Parathyroid adenoma (tissue), 2 donors: ENCODE measurements at regions not wholly inside any gene's neighbourhood (a gene's known extent, or its start where the extent isn't known, plus 50 kb on each side); places are given as distances from the start of the nearest gene placed in this dataset.
"Not testable (repeated sequence)": the region's sequence is repeated elsewhere in the genome, so short reads cannot be mapped to it uniquely, and the experiment has no call there.

ENCODE experiments used
- H2AFZ ChIP-seq: fragments of 300-600 bp; sonication (generic); one replicate; pipeline ENCODE4 v1.7.0; 2017; ENCODE audit warnings: antibody characterized with exemption, mild to moderate bottlenecking
- H3K27ac ChIP-seq: fragments of 300-600 bp; sonication (generic); one replicate; pipeline ENCODE4 v1.7.0; 2017
- H3K27me3 ChIP-seq: fragments of 300-600 bp; sonication (generic); one replicate; pipeline ENCODE4 v1.7.0; 2017; ENCODE audit warnings: low read length; ENCODE audit not compliant: control insufficient read depth, insufficient read depth
- H3K36me3 ChIP-seq: fragments of 300-600 bp; sonication (generic); one replicate; pipeline ENCODE4 v1.7.0; 2017; ENCODE audit warnings: low read length; ENCODE audit not compliant: control insufficient read depth, insufficient read depth
- H3K4me1 ChIP-seq: fragments of 300-600 bp; sonication (generic); one replicate; pipeline ENCODE4 v1.7.0; 2017; ENCODE audit warnings: control low read depth
- H3K4me2 ChIP-seq: fragments of 300-600 bp; sonication (generic); one replicate; pipeline ENCODE4 v1.7.0; 2017; ENCODE audit warnings: low read length
- H3K4me3 ChIP-seq: fragments of 300-600 bp; sonication (generic); one replicate; pipeline ENCODE4 v1.7.0; 2017; ENCODE audit warnings: low read depth, low read length
- H3K79me2 ChIP-seq: fragments of 300-600 bp; sonication (generic); one replicate; pipeline ENCODE4 v1.7.0; 2017; ENCODE audit warnings: control low read depth
- H3K9ac ChIP-seq: fragments of 300-600 bp; sonication (generic); one replicate; pipeline ENCODE4 v1.7.0; 2017; ENCODE audit warnings: mild to moderate bottlenecking
- H3K9me3 ChIP-seq: fragments of 300-600 bp; sonication (generic); one replicate; pipeline ENCODE4 v1.7.0; 2017; ENCODE audit warnings: low read length; ENCODE audit not compliant: control insufficient read depth
- CTCF ChIP-seq: fragments of 300-600 bp; sonication (generic); IDR thresholded peaks from one replicate; pipeline ENCODE4 v1.7.0; 2017; ENCODE audit warnings: antibody characterized with exemption, mild to moderate bottlenecking
- donor health status: primary hyperparathyroidism.

- Histone ChIP-seq H3K4me2 (no peak overlapping the region), H3K4me3 (no peak overlapping the region), H2AFZ (no peak overlapping the region), H3K27me3 (no peaks in the 10 kb centered on the region), H3K4me1 (no peaks in the 10 kb centered on the region), H3K36me3 (no peaks in the 10 kb centered on the region), H3K79me2 (no peaks in the 10 kb centered on the region), H3K9me3 (no peaks in the 10 kb centered on the region), H3K27ac (no peak overlapping the region), H3K9ac (no peak overlapping the region)
- no peak for TF ChIP-seq CTCF
Measured at GRCh38 chr3:43844757-43845156, 154.0 kb downstream of the ABHD5 start.

- H3K36me3 ChIP-seq, H3K27ac ChIP-seq, H3K4me1 ChIP-seq, H3K4me3 ChIP-seq, H3K27me3 ChIP-seq, H2AFZ ChIP-seq, H3K4me2 ChIP-seq, H3K9me3 ChIP-seq, H3K79me2 ChIP-seq, H3K9ac ChIP-seq: not testable (repeated sequence)
Measured at GRCh38 chr3:43845553-43845952, 154.8 kb downstream of the ABHD5 start.

GRCh38 chr3:43852066-43852465 lies 161.3 kb downstream of the ABHD5 start:
- Histone ChIP-seq H3K9ac (no peak overlapping the region), H3K4me2 (no peak overlapping the region), H3K36me3 (no peaks in the 10 kb centered on the region), H3K27me3 (no peaks in the 10 kb centered on the region), H2AFZ (no peak overlapping the region), H3K79me2 (no peaks in the 10 kb centered on the region), H3K4me3 (no peak overlapping the region), H3K4me1 (no peaks in the 10 kb centered on the region), H3K27ac (no peak overlapping the region), H3K9me3 (no peaks in the 10 kb centered on the region)
- TF ChIP-seq CTCF: no peak

- Histone ChIP-seq H3K9me3 (no peaks in the 10 kb centered on the region), H3K27me3 (no peaks in the 10 kb centered on the region), H3K4me3 (no peak overlapping the region), H3K9ac (no peak overlapping the region), H3K36me3 (no peaks in the 10 kb centered on the region), H2AFZ (no peak overlapping the region), H3K4me1 (no peaks in the 10 kb centered on the region), H3K27ac (no peak overlapping the region), H3K4me2 (no peak overlapping the region), H3K79me2 (no peaks in the 10 kb centered on the region)
- no peak for TF ChIP-seq CTCF
Measured at GRCh38 chr3:43854283-43854682, 163.5 kb downstream of the ABHD5 start.

GRCh38 chr3:43854916-43855315 lies 164.2 kb downstream of the ABHD5 start:
- no peak for TF ChIP-seq CTCF
- Histone ChIP-seq H3K36me3 (no peaks in the 10 kb centered on the region), H3K27me3 (no peaks in the 10 kb centered on the region), H2AFZ (no peak overlapping the region), H3K27ac (no peak overlapping the region), H3K9ac (no peak overlapping the region), H3K4me1 (no peaks in the 10 kb centered on the region), H3K4me2 (no peak overlapping the region), H3K79me2 (no peaks in the 10 kb centered on the region), H3K9me3 (no peaks in the 10 kb centered on the region), H3K4me3 (no peak overlapping the region)
